Right atrium auricular region (tissue), 2 donors: ENCODE measurements at regions not wholly inside any gene's neighbourhood (a gene's known extent, or its start where the extent isn't known, plus 50 kb on each side); places are given as distances from the start of the nearest gene placed in this dataset.
A peak's percentile ranks its signal among the peaks of the same experiment; 100 is the strongest.
"Not testable (repeated sequence)": the region's sequence is repeated elsewhere in the genome, so short reads cannot be mapped to it uniquely, and the experiment has no call there.

Source experiments
- DNase-seq: peaks from one replicate; pipeline ENCODE4 v3.0.0-alpha.2; 2019; ENCODE audit warnings: low spot score
- H3K27ac ChIP-seq, 2 donors: fragments of 200-600 bp; sonication (generic); 1 replicate in 1 of 2; 2 replicates in 1 of 2; pipeline ENCODE4 v1.5.1; 2016 to 2019
- H3K27me3 ChIP-seq, 2 donors: fragments of 200-600 bp; sonication (generic); one replicate each; pipeline versions ENCODE4 v1.5.1 to v1.6.0; 2017 to 2019
- H3K36me3 ChIP-seq: fragments of 200-600 bp; sonication (generic); one replicate; pipeline ENCODE4 v1.5.1; 2016
- H3K4me1 ChIP-seq, 2 donors: fragments of 200-600 bp; sonication (generic); one replicate each; pipeline versions ENCODE4 v1.5.1 to v1.6.0; 2017 to 2019
- H3K4me3 ChIP-seq, 2 donors: fragments of 200-600 bp; sonication (generic); 1 replicate in 1 of 2; 2 replicates in 1 of 2; pipeline ENCODE4 v1.5.1; 2017 to 2019; ENCODE audit warnings: mild to moderate bottlenecking in 1 of 2, moderate library complexity in 1 of 2
- H3K9me3 ChIP-seq, 2 donors: fragments of 200-600 bp; sonication (generic); one replicate each; pipeline ENCODE4 v1.5.1; 2019
- TF ChIP-seq, protein P1 (sequence below), 2 donors: fragments of 200-600 bp; sonication (generic); IDR thresholded peaks; one replicate each; pipeline ENCODE4 v1.5.1; 2019; ENCODE audit warnings: antibody characterized with exemption in 2 of 2

DNA sequence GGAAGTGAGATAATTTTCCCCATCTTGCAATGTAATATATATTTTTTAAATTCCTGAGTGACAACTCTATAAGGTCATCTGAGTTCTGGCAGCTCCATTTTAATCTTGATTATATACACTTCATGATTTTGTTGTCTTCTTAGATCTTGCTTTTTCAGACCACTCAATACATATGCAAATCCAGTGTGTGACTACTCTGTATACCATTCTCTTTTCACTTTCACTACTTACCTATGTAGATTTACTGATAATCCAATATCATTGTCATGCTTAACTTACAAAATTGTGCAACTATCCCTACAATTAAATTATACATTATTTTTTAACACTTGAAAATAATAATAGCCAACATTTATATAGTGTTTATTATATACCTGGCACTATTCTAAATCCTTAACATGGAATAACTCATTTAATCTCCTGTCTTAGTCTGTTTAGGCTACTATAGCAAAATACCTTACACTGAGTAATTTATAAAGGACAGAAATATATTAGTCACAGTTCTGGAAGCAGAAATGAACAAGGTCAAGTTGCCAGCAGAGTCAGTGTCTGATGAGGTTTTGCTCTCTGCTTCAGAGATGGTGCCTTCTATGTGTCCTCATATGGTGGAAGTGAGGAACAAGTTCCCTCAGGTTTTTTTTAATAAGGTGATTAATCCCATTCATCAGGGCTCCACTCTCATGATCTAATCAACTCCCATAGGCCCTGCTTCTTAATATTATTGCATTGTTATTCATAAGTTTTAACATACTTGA, 338.5 kb downstream of the TUSC7 start:
- no peaks in the 10 kb centered on the region for H3K9me3 ChIP-seq
- H3K36me3 ChIP-seq, result no peaks in the 10 kb centered on the region
- H3K4me1 ChIP-seq, result no peaks in the 10 kb centered on the region
- TF ChIP-seq, protein P1, sequence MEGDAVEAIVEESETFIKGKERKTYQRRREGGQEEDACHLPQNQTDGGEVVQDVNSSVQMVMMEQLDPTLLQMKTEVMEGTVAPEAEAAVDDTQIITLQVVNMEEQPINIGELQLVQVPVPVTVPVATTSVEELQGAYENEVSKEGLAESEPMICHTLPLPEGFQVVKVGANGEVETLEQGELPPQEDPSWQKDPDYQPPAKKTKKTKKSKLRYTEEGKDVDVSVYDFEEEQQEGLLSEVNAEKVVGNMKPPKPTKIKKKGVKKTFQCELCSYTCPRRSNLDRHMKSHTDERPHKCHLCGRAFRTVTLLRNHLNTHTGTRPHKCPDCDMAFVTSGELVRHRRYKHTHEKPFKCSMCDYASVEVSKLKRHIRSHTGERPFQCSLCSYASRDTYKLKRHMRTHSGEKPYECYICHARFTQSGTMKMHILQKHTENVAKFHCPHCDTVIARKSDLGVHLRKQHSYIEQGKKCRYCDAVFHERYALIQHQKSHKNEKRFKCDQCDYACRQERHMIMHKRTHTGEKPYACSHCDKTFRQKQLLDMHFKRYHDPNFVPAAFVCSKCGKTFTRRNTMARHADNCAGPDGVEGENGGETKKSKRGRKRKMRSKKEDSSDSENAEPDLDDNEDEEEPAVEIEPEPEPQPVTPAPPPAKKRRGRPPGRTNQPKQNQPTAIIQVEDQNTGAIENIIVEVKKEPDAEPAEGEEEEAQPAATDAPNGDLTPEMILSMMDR (IDR thresholded peaks at IDR 0.05), result no peak
- DNase-seq, result no peak
- no peak overlapping the region for H3K4me3 ChIP-seq
- H3K27ac ChIP-seq, result no peak overlapping the region
- no peaks in the 10 kb centered on the region for H3K27me3 ChIP-seq

DNA sequence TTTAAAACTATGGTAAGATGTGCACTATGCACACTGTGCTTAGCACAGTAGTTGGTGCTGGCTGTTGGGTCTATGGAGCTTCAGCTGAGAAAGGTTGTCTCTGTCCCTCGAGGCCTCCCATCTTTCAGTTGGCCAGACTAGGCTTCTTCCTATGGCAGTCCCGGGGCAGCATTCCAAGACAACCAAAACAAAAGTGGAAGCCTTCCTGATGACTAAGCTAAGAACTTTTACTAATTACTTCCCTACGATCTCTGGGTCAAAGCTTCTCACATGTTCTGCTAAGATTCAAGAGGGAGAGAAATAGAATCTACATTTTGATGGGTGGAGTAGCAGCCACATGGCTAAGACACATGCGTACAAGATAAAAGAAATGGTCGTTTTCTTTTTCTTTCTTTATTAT, 342.8 kb downstream of the TUSC7 start:
- Histone ChIP-seq H3K9me3 (no peaks in the 10 kb centered on the region), H3K4me1 (no peaks in the 10 kb centered on the region)

DNA sequence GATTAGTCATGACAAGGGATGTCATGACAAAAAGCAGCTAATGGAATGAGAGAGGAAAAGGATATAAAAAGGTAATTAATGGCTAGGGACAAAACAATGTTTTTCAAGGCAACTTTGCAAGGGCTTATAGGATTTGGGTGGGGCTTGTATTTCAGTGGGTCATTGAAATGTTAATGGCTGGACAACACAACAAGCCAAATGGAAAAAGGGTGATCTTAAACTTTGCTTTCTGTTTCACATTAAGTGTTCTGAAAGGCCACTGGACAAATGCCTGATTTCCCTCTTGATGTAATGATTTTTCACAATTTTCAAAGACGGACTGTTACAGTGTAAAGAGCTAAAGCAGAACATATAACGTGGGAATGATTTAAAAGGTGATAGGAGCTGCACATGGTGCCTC, 345.0 kb downstream of the TUSC7 start:
- Histone ChIP-seq H3K4me3 (no peak overlapping the region), H3K27me3 (no peaks in the 10 kb centered on the region), H3K27ac (no peak overlapping the region), H3K9me3 (no peaks in the 10 kb centered on the region), H3K36me3 (no peaks in the 10 kb centered on the region), H3K4me1 (no peaks in the 10 kb centered on the region)
- TF ChIP-seq, protein P1 (IDR thresholded peaks at IDR 0.05), result no peak
- no peak for DNase-seq

More for the DNA sequence above, 342.8 kb downstream of the TUSC7 start:
- H3K4me3 ChIP-seq, result no peak overlapping the region
- no peak for DNase-seq
- no peaks in the 10 kb centered on the region for H3K36me3 ChIP-seq
- no peaks in the 10 kb centered on the region for H3K27me3 ChIP-seq
- TF ChIP-seq, protein P1 (IDR thresholded peaks at IDR 0.05), result no peak
- H3K27ac ChIP-seq, result no peak overlapping the region

DNA sequence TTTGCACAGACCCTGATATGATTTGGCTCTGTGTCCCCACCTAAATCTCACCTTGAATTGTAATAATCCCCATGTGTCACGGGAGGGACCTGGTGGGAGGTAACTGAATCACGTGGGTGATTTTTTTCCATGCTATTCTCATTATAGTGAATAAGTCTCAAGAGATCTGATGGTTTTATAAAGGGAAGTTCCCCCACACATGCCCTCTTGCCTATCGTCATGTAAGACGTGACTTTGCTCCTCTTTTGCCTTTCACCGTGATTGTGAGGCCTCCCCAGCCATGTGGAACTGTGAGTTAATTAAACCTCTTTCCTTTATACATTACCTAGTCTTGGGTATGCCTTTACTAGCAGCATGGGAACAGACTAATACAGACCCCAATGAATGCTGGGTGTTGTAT, 347.4 kb downstream of the TUSC7 start:
- H3K4me3 ChIP-seq, H3K27me3 ChIP-seq, H3K4me1 ChIP-seq, H3K9me3 ChIP-seq, H3K36me3 ChIP-seq, H3K27ac ChIP-seq, DNase-seq: not testable (repeated sequence)

DNA sequence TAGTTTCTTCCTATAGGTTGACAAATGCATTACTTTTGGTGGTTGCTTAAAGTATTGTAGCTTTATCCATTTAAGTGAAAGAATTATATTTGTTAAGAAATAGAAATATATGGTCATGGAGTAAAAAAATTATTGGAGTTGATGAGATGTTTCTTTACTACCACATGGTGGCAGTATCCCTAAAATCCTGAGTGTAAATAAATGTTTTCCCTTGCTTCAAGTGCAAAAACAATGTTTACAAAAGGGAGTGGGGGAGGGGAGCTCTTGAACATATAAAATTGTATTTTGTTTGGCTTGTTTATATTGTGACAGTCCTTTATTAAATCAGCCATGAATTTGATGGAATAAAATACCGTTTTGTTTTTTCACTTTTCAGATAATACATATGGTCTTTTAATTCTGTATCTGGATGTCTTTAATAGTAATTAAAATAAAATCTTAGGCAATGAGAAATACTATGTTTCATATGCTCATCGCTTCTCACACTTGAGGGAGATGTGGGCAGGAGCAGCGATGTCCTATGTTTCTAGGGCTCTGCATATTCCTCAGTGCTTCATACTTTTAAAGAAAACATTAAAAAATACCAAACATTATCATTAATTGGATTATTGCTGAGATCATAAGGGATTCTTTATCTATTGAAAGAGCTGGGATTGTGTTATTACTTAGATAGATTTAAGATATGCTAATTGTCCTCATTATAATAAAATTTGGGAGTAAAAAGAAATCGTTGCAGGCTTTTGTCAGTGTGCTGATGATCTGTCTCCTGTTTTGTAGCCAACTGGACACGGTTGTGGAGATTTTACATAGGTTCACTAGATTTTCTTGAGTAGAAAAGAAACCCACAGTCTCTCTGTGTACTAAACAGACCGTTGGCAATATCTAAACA, 349.7 kb downstream of the TUSC7 start:
- TF ChIP-seq, protein P1 (IDR thresholded peaks at IDR 0.05), result peak in 1 of 2 donors; percentile 63
- no peak overlapping the region for H3K27ac ChIP-seq

DNA sequence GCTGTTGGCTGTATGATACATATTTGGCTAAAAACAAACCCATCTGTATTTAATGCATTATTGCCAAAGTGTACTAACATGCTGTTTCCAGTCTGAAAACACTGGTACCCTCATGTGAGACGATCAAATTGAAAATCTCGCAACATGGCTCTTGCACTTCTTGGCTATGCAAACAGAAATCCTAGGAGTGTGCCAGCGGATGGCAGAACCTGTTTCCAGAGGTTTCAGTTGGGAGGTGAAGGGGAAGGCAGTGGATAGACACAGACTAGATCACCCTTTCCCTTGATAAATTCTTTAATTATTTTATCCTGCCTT, 350.3 kb downstream of the TUSC7 start:
- Histone ChIP-seq H3K36me3 (no peaks in the 10 kb centered on the region), H3K27ac (no peak overlapping the region), H3K4me1 (no peaks in the 10 kb centered on the region), H3K27me3 (no peaks in the 10 kb centered on the region), H3K9me3 (no peaks in the 10 kb centered on the region), H3K4me3 (no peak overlapping the region)
- DNase-seq, result no peak
- TF ChIP-seq, protein P1 (IDR thresholded peaks at IDR 0.05), result no peak

More for the DNA sequence above, 349.7 kb downstream of the TUSC7 start:
- H3K9me3 ChIP-seq, result no peaks in the 10 kb centered on the region
- DNase-seq, result no peak
- no peak overlapping the region for H3K4me3 ChIP-seq
- no peaks in the 10 kb centered on the region for H3K27me3 ChIP-seq
- H3K4me1 ChIP-seq, result no peaks in the 10 kb centered on the region
- no peaks in the 10 kb centered on the region for H3K36me3 ChIP-seq
